ENCODE measurements at regions not wholly inside any gene's neighbourhood (a gene's known extent, or its start where the extent isn't known, plus 50 kb on each side); places are given as distances from the start of the nearest gene placed in this dataset.

DNA sequence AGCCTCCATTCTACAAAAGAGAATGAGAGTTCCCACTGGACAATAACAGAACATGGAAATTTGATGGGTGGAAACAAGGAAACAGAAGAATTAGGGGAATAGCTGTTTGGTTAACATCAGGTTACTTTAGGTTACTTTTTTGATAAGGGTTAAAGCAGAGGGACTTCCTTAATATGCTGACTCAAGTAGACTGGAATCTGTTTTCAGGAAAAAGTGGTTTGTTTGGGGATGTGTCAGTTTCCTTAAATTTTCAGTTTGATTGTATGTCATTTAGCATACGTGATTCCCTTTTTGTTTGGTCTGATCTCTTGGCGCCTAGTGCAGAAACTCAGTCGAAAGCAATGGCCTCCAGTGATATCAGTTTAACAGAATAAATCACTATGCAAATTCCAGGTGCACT, 411.8 kb upstream of the GRM7 start:
- TF ChIP-seq POLR2A (IDR thresholded peaks at IDR 0.05) = no peak
- TF ChIP-seq, protein P1, sequence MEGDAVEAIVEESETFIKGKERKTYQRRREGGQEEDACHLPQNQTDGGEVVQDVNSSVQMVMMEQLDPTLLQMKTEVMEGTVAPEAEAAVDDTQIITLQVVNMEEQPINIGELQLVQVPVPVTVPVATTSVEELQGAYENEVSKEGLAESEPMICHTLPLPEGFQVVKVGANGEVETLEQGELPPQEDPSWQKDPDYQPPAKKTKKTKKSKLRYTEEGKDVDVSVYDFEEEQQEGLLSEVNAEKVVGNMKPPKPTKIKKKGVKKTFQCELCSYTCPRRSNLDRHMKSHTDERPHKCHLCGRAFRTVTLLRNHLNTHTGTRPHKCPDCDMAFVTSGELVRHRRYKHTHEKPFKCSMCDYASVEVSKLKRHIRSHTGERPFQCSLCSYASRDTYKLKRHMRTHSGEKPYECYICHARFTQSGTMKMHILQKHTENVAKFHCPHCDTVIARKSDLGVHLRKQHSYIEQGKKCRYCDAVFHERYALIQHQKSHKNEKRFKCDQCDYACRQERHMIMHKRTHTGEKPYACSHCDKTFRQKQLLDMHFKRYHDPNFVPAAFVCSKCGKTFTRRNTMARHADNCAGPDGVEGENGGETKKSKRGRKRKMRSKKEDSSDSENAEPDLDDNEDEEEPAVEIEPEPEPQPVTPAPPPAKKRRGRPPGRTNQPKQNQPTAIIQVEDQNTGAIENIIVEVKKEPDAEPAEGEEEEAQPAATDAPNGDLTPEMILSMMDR (IDR thresholded peaks at IDR 0.05) = no peak
